K562 (cell line): ENCODE measurements at regions not wholly inside any gene's neighbourhood (a gene's known extent, or its start where the extent isn't known, plus 50 kb on each side); places are given as distances from the start of the nearest gene placed in this dataset.

Source experiments
- CCAR2 ChIP-seq: fragments of 200-400 bp; formaldehyde crosslinking; IDR thresholded peaks from 2 replicates; pipeline ENCODE4 v1.6.1; 2017; ENCODE audit warnings: mild to moderate bottlenecking, low read depth, low read length
- ZNF778 ChIP-seq: fragments of 450-650 bp; formaldehyde crosslinking; IDR thresholded peaks from 2 replicates; pipeline ENCODE4 v1.4.0; 2020; ENCODE audit warnings: mild to moderate bottlenecking, moderate library complexity
- ZNF785 ChIP-seq: fragments of 250-450 bp; sonication (Bioruptor Pico); IDR thresholded peaks from 2 replicates; pipeline ENCODE4 v1.4.0; 2020; ENCODE audit warnings: mild to moderate bottlenecking
- TF ChIP-seq, protein P1 (sequence below), 2 experiments: fragments of 450-650 bp; formaldehyde crosslinking in 1 of 2; IDR thresholded peaks; 2 replicates each; pipeline versions ENCODE4 v1.4.0 to v1.6.1; 2014 to 2020; ENCODE audit warnings: mild to moderate bottlenecking in 2 of 2, borderline replicate concordance in 1 of 2, low read depth in 1 of 2
- TF ChIP-seq, protein P2 (sequence below): fragments of 250-450 bp; sonication (Bioruptor Pico); IDR thresholded peaks from 2 replicates; pipeline ENCODE4 v1.8.0; 2022; ENCODE audit warnings: inconsistent platforms, mild to moderate bottlenecking, moderate library complexity, borderline replicate concordance

DNA sequence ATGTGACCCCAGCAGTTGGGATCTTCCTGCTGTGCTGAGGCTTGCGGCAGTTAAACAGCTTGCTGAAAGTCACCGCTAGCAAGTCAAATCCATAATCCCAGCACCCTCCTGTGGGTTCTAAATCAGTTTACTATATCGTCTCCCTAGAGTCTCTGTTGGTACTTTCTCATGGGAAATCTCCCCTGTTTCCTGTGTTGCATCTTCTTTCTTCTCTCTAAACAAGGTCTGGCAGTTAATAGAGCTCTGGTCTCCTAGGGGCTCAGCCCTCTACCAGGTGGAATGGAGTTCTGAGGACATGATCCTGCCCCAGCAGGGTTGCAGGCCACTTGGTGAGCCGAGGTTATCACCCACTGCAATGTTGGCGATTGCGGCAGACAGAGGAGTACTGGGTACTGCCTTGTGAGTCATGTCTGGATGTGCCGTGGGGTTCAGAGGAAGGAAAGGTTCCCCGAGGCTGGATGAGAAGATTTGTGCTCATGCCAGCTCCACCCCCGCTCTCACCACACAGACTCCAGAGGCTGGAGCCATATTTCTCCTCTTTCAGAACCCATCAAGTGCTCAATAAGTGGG lies 59.4 kb upstream of the SIX2 start (continued):
- TF ChIP-seq, protein P1, sequence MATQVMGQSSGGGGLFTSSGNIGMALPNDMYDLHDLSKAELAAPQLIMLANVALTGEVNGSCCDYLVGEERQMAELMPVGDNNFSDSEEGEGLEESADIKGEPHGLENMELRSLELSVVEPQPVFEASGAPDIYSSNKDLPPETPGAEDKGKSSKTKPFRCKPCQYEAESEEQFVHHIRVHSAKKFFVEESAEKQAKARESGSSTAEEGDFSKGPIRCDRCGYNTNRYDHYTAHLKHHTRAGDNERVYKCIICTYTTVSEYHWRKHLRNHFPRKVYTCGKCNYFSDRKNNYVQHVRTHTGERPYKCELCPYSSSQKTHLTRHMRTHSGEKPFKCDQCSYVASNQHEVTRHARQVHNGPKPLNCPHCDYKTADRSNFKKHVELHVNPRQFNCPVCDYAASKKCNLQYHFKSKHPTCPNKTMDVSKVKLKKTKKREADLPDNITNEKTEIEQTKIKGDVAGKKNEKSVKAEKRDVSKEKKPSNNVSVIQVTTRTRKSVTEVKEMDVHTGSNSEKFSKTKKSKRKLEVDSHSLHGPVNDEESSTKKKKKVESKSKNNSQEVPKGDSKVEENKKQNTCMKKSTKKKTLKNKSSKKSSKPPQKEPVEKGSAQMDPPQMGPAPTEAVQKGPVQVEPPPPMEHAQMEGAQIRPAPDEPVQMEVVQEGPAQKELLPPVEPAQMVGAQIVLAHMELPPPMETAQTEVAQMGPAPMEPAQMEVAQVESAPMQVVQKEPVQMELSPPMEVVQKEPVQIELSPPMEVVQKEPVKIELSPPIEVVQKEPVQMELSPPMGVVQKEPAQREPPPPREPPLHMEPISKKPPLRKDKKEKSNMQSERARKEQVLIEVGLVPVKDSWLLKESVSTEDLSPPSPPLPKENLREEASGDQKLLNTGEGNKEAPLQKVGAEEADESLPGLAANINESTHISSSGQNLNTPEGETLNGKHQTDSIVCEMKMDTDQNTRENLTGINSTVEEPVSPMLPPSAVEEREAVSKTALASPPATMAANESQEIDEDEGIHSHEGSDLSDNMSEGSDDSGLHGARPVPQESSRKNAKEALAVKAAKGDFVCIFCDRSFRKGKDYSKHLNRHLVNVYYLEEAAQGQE (IDR thresholded peaks at IDR 0.05; ENCODE audit: borderline replicate concordance): no peak
- TF ChIP-seq, protein P1 (CRISPR knock-in tag; IDR thresholded peaks at IDR 0.05; ENCODE audit: low read depth): no peak
- TF ChIP-seq ZNF778 (no peak), CCAR2 (no peak), ZNF785 (CRISPR knock-in tag) (no peak)
- TF ChIP-seq, protein P2, sequence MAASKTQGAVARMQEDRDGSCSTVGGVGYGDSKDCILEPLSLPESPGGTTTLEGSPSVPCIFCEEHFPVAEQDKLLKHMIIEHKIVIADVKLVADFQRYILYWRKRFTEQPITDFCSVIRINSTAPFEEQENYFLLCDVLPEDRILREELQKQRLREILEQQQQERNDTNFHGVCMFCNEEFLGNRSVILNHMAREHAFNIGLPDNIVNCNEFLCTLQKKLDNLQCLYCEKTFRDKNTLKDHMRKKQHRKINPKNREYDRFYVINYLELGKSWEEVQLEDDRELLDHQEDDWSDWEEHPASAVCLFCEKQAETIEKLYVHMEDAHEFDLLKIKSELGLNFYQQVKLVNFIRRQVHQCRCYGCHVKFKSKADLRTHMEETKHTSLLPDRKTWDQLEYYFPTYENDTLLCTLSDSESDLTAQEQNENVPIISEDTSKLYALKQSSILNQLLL (CRISPR knock-in tag): no peak
